Osteoblast (primary cell): ENCODE measurements at regions not wholly inside any gene's neighbourhood (a gene's known extent, or its start where the extent isn't known, plus 50 kb on each side); places are given as distances from the start of the nearest gene placed in this dataset.

Experiments
- DNase-seq: peaks from one replicate; pipeline ENCODE4 v3.0.0; 2011; ENCODE audit warnings: low spot score, mixed read lengths; ENCODE audit not compliant: insufficient read length; ENCODE audit errors: missing footprints
- H2AFZ ChIP-seq: 2 replicates; pipeline ENCODE4 v1.6.0; 2011; ENCODE audit warnings: mild to moderate bottlenecking, low read length
- H3K27ac ChIP-seq: 2 replicates; pipeline ENCODE4 v1.5.1; 2011; ENCODE audit warnings: mild to moderate bottlenecking, low read depth, low read length, moderate library complexity
- H3K27me3 ChIP-seq: 2 replicates; pipeline ENCODE4 v1.6.0; 2012; ENCODE audit warnings: mild to moderate bottlenecking, control low read depth, inconsistent platforms, low read length, moderate library complexity; ENCODE audit not compliant: insufficient read depth
- H3K36me3 ChIP-seq: 2 replicates; pipeline ENCODE4 v1.5.1; 2011; ENCODE audit warnings: mild to moderate bottlenecking, low read length, control low read depth, moderate library complexity; ENCODE audit not compliant: insufficient read depth
- H3K4me1 ChIP-seq: 2 replicates; pipeline ENCODE4 v1.5.1; 2011; ENCODE audit warnings: mild to moderate bottlenecking, low read length, control low read depth, moderate library complexity; ENCODE audit not compliant: insufficient read depth
- H3K4me2 ChIP-seq: 2 replicates; pipeline ENCODE4 v1.6.0; 2011; ENCODE audit warnings: mild to moderate bottlenecking, low read length; ENCODE audit not compliant: insufficient read depth
- H3K4me3 ChIP-seq: fragments of 200-600 bp; sonication (generic); 3 replicates; pipeline ENCODE4 v1.5.1; 2012; ENCODE audit warnings: mild to moderate bottlenecking, low read length, inconsistent platforms; ENCODE audit not compliant: insufficient read depth
- H3K79me2 ChIP-seq: 2 replicates; pipeline ENCODE4 v1.6.0; 2012; ENCODE audit warnings: mild to moderate bottlenecking, low read length, control low read depth, inconsistent platforms; ENCODE audit not compliant: insufficient read depth
- H3K9me3 ChIP-seq: 2 replicates; pipeline ENCODE4 v1.5.1; 2011; ENCODE audit warnings: low read depth, low read length, control low read depth
- H4K20me1 ChIP-seq: 2 replicates; pipeline ENCODE4 v1.6.0; 2012; ENCODE audit warnings: mild to moderate bottlenecking, low read length, control low read depth; ENCODE audit not compliant: insufficient read depth
- TF ChIP-seq, protein P1 (sequence below): IDR thresholded peaks from 2 replicates; pipeline ENCODE4 v1.5.1; 2011; ENCODE audit warnings: mild to moderate bottlenecking, low read depth, low read length, moderate library complexity; ENCODE audit errors: extremely low read depth

- Histone ChIP-seq H3K27me3 (no peaks in the 10 kb centered on the region), H4K20me1 (no peaks in the 10 kb centered on the region), H3K79me2 (no peaks in the 10 kb centered on the region), H3K4me2 (no peak overlapping the region), H3K27ac (no peak overlapping the region), H3K36me3 (no peaks in the 10 kb centered on the region), H2AFZ (no peak overlapping the region), H3K4me3 (no peak overlapping the region), H3K4me1 (no peaks in the 10 kb centered on the region), H3K9me3 (no peaks in the 10 kb centered on the region)
- TF ChIP-seq, protein P1, sequence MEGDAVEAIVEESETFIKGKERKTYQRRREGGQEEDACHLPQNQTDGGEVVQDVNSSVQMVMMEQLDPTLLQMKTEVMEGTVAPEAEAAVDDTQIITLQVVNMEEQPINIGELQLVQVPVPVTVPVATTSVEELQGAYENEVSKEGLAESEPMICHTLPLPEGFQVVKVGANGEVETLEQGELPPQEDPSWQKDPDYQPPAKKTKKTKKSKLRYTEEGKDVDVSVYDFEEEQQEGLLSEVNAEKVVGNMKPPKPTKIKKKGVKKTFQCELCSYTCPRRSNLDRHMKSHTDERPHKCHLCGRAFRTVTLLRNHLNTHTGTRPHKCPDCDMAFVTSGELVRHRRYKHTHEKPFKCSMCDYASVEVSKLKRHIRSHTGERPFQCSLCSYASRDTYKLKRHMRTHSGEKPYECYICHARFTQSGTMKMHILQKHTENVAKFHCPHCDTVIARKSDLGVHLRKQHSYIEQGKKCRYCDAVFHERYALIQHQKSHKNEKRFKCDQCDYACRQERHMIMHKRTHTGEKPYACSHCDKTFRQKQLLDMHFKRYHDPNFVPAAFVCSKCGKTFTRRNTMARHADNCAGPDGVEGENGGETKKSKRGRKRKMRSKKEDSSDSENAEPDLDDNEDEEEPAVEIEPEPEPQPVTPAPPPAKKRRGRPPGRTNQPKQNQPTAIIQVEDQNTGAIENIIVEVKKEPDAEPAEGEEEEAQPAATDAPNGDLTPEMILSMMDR, result no peak
- DNase-seq, result no peak
Observed at GRCh38 chr5:26009742-26010141, 1028.6 kb downstream of the CDH9 start.

- TF ChIP-seq, protein P1, result no peak
- no peaks in the 10 kb centered on the region for H3K27me3 ChIP-seq
- H3K4me2 ChIP-seq, result no peak overlapping the region
- H3K36me3 ChIP-seq, result no peaks in the 10 kb centered on the region
- no peaks in the 10 kb centered on the region for H4K20me1 ChIP-seq
- H2AFZ ChIP-seq, result no peak overlapping the region
- H3K27ac ChIP-seq, result no peak overlapping the region
- no peaks in the 10 kb centered on the region for H3K79me2 ChIP-seq
- DNase-seq, result no peak
- H3K4me3 ChIP-seq, result no peak overlapping the region
- peaks cover 2% of the 10 kb centered on the region for H3K9me3 ChIP-seq
- H3K4me1 ChIP-seq, result no peaks in the 10 kb centered on the region
Observed at GRCh38 chr5:26003966-26004365, 1034.4 kb downstream of the CDH9 start.

DNA sequence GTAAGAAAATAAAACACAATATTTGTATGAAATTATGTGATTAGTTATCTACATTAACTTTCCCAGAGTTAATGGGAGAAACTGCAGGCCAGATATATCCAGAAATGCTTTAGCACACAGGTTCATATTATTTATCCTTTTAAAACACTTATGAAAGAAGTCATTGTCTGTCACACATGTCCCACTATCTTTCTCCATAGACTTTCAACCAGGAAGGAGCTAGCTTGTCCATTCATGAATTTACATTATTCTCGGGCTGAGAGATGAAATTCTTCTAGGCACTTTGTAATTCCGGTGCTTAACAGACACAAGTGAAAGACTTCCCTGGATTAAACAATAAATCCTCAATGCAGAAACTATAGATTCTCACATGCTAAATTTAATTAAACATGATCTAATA is 1043.2 kb downstream of the CDH9 start:
- no peaks in the 10 kb centered on the region for H3K36me3 ChIP-seq

GRCh38 chr5:25993701-25994100 is 1044.7 kb downstream of the CDH9 start:
- Histone ChIP-seq H4K20me1 (no peaks in the 10 kb centered on the region), H3K9me3 (no peaks in the 10 kb centered on the region)

More for the DNA sequence above, 1043.2 kb downstream of the CDH9 start:
- Histone ChIP-seq H3K4me3 (no peak overlapping the region), H3K9me3 (no peaks in the 10 kb centered on the region), H3K4me2 (no peak overlapping the region), H3K27ac (no peak overlapping the region), H3K4me1 (no peaks in the 10 kb centered on the region), H3K27me3 (no peaks in the 10 kb centered on the region), H4K20me1 (no peaks in the 10 kb centered on the region), H2AFZ (no peak overlapping the region), H3K79me2 (no peaks in the 10 kb centered on the region)
- TF ChIP-seq, protein P1, result no peak
- no peak for DNase-seq

More at GRCh38 chr5:25993701-25994100, 1044.7 kb downstream of the CDH9 start:
- Histone ChIP-seq H3K4me2 (no peak overlapping the region), H3K79me2 (no peaks in the 10 kb centered on the region), H2AFZ (no peak overlapping the region), H3K4me3 (no peak overlapping the region), H3K36me3 (no peaks in the 10 kb centered on the region), H3K27ac (no peak overlapping the region), H3K27me3 (no peaks in the 10 kb centered on the region), H3K4me1 (no peaks in the 10 kb centered on the region)
- DNase-seq, result no peak
- TF ChIP-seq, protein P1, result no peak
